ENCODE measurements at regions not wholly inside any gene's neighbourhood (a gene's known extent, or its start where the extent isn't known, plus 50 kb on each side); places are given as distances from the start of the nearest gene placed in this dataset.

- H3T11ph ChIP-seq (ENCODE audit: low read length): no peak overlapping the region
- H3K4me1 Mint-ChIP-seq: peaks cover 0 to 4% of the 10 kb centered on the region in 2 experiments; a peak in 1 of 4 replicates
- H3K9me3 ChIP-seq (ENCODE audit: control insufficient read depth, low read depth, low read length): no peaks in the 10 kb centered on the region
- H3K9me3 Mint-ChIP-seq: no peaks in the 10 kb centered on the region
- no peak overlapping the region for H2BK120ac ChIP-seq (ENCODE audit: low read depth, low read length, poor library complexity, severe bottlenecking)
- H3K27me3 Mint-ChIP-seq (ENCODE audit: low read depth): no peaks in the 10 kb centered on the region
- no peak overlapping the region for H3K14ac ChIP-seq (ENCODE audit: insufficient read depth, low read length)
- no peak overlapping the region for H4K5ac ChIP-seq (ENCODE audit: insufficient read length, low read depth, low read length)
- no peak overlapping the region for H3K27ac Mint-ChIP-seq
- H3K4me3 Mint-ChIP-seq: no peak overlapping the region
- H3K79me1 ChIP-seq (ENCODE audit: insufficient read depth, low read depth, low read length, poor library complexity, severe bottlenecking): no peaks in the 10 kb centered on the region
- no peak overlapping the region for H4K91ac ChIP-seq (ENCODE audit: insufficient read length, low read depth, low read length)
- no peaks in the 10 kb centered on the region for H3K79me2 ChIP-seq (ENCODE audit: insufficient read depth, low read length)
- no peak overlapping the region for H2BK5ac ChIP-seq (ENCODE audit: insufficient read length, low read length)
- H3K9ac ChIP-seq (ENCODE audit: extremely low read depth, insufficient read length, low read length): no peak overlapping the region
- H2BK15ac ChIP-seq (ENCODE audit: low read depth, low read length): no peak overlapping the region
- H3K27me3 ChIP-seq (ENCODE audit: insufficient read depth, low read length): no peaks in the 10 kb centered on the region
- H2AK5ac ChIP-seq (ENCODE audit: insufficient read length, low read length): no peak overlapping the region
- H4K8ac ChIP-seq (replicated peaks; ENCODE audit: insufficient read length, low read depth, low read length): no peak overlapping the region
- H2AFZ ChIP-seq (ENCODE audit: low read length): no peak overlapping the region
- no peak overlapping the region for H3K18ac ChIP-seq (ENCODE audit: insufficient read length, low read depth, low read length)
- no peak overlapping the region for H3K56ac ChIP-seq (ENCODE audit: insufficient read length, low read depth, low read length)
- H3K4ac ChIP-seq (ENCODE audit: low read depth, low read length): no peak overlapping the region
- H3K27ac ChIP-seq (ENCODE audit: insufficient read length, low read depth, low read length): no peak overlapping the region
- H3K4me2 ChIP-seq (ENCODE audit: insufficient read depth, insufficient read length, low read length): no peak overlapping the region
- H3K23ac ChIP-seq (ENCODE audit: insufficient read length, low read depth, low read length): no peak overlapping the region
- H3K36me3 Mint-ChIP-seq (ENCODE audit: insufficient read depth in 1 of 3, low read depth in 3 of 3): no peaks in the 10 kb centered on the region
- no peak for TF ChIP-seq CTCF (conservative IDR thresholded peaks at IDR 0.05)
- no peaks in the 10 kb centered on the region for H3K4me1 ChIP-seq (ENCODE audit: insufficient read depth, low read length)
- H4K20me1 ChIP-seq (ENCODE audit: control insufficient read depth, insufficient read depth, insufficient read length): no peaks in the 10 kb centered on the region
- no peaks in the 10 kb centered on the region for H3K23me2 ChIP-seq (ENCODE audit: insufficient read length, low read depth, low read length, poor library complexity, severe bottlenecking)
- no peak for DNase-seq
- H2BK12ac ChIP-seq (ENCODE audit: insufficient read length, low read depth, low read length): no peak overlapping the region
- WGBS (ENCODE audit: extremely low coverage, insufficient read length, low lambda C conversion rate): no CpG with 5 or more reads among the region's 1 CpG
- no peak overlapping the region for H2BK20ac ChIP-seq (ENCODE audit: low read depth, low read length, poor library complexity, severe bottlenecking)
Observed at GRCh38 chr3:74039105-74039504, 414.4 kb upstream of the PDZRN3 start.

Measured in H9 (cell line).